SK-N-SH (cell line): ENCODE measurements at regions not wholly inside any gene's neighbourhood (a gene's known extent, or its start where the extent isn't known, plus 50 kb on each side); places are given as distances from the start of the nearest gene placed in this dataset.

Experiments
- CTCF ChIA-PET: fragments of 300-600, 350-600 bp; formaldehyde crosslinking; extraction: SDS; loops from one replicate; lab custom pipeline; 2021; lab: Yijun Ruan, JAX
- POLR2A ChIA-PET: fragments of 350-600 bp; sonication (Branson Sonifier 250); formaldehyde crosslinking; extraction: SDS; loops from one replicate; lab custom pipeline; 2020; ENCODE audit warnings: antibody characterized with exemption, inconsistent platforms; lab: Yijun Ruan, JAX
- DNase-seq: peaks from one replicate; pipeline ENCODE4 v3.0.0; 2012
- H2AFZ ChIP-seq: fragments of 200-600 bp; sonication (generic); 2 replicates; pipeline ENCODE4 v1.8.1; 2016; ENCODE audit warnings: antibody characterized with exemption, mild to moderate bottlenecking, low read depth
- H3F3A ChIP-seq: fragments of 200-600 bp; sonication (generic); replicated peaks from 2 replicates; pipeline ENCODE3; 2016; ENCODE audit warnings: antibody characterized with exemption, mild to moderate bottlenecking; ENCODE audit not compliant: insufficient read depth
- H3K27ac ChIP-seq, 2 experiments: fragments of 200-500 bp in 1 of 2; fragments of 200-600 bp in 1 of 2; sonication (Bioruptor generic) in 1 of 2; sonication (generic), shearing (Covaris generic) in 1 of 2; 2 replicates each; pipeline versions ENCODE4 v1.5.1 to v1.6.1; 2014 to 2016; ENCODE audit warnings: low read depth in 2 of 2, inconsistent platforms in 1 of 2, low read length in 1 of 2, mild to moderate bottlenecking in 1 of 2, mixed read lengths in 1 of 2
- H3K27me3 ChIP-seq: fragments of 200-600 bp; sonication (generic), shearing (Covaris generic); 2 replicates; pipeline ENCODE4 v1.6.1; 2016; ENCODE audit warnings: mixed run types; ENCODE audit not compliant: insufficient read depth
- H3K36me3 ChIP-seq, 2 experiments: fragments of 200-500 bp in 1 of 2; fragments of 200-600 bp in 1 of 2; sonication (Bioruptor generic) in 1 of 2; sonication (generic) in 1 of 2; replicated peaks in 1 of 2; 2 replicates each; pipeline versions ENCODE3 to v1.5.1; 2014 to 2016; ENCODE audit warnings: low read length in 1 of 2, mild to moderate bottlenecking in 1 of 2; ENCODE audit not compliant: insufficient read depth in 2 of 2, control insufficient read depth in 1 of 2
- H3K4me1 ChIP-seq, 2 experiments: fragments of 200-500 bp in 1 of 2; fragments of 200-600 bp in 1 of 2; sonication (Bioruptor generic) in 1 of 2; sonication (generic), shearing (Covaris generic) in 1 of 2; 2 replicates each; pipeline versions ENCODE4 v1.5.1 to v1.6.1; 2014 to 2016; ENCODE audit warnings: low read depth in 1 of 2, low read length in 1 of 2, mixed run types in 1 of 2; ENCODE audit not compliant: insufficient read depth in 2 of 2, control insufficient read depth in 1 of 2
- H3K4me2 ChIP-seq: fragments of 200-600 bp; sonication (generic), shearing (Covaris generic); 2 replicates; pipeline ENCODE4 v1.6.1; 2017; ENCODE audit warnings: mixed run types
- H3K4me3 ChIP-seq, 2 experiments: fragments of 200-500 bp in 1 of 2; fragments of 200-600 bp in 1 of 2; sonication (Bioruptor generic) in 1 of 2; sonication (generic), shearing (Covaris generic) in 1 of 2; 2 replicates each; pipeline versions ENCODE4 v1.5.1 to v1.8.1; 2014 to 2016; ENCODE audit warnings: low read depth in 2 of 2, inconsistent platforms in 1 of 2, low read length in 1 of 2, mild to moderate bottlenecking in 1 of 2, mixed read lengths in 1 of 2, moderate library complexity in 1 of 2
- H3K79me2 ChIP-seq: fragments of 200-600 bp; sonication (generic); 2 replicates; pipeline ENCODE4 v1.8.1; 2017; ENCODE audit warnings: mild to moderate bottlenecking; ENCODE audit not compliant: insufficient read depth
- H3K9ac ChIP-seq: fragments of 200-600 bp; sonication (generic); 2 replicates; pipeline ENCODE4 v1.6.1; 2017; ENCODE audit warnings: mixed run types
- H3K9me2 ChIP-seq: fragments of 200-600 bp; sonication (generic); 2 replicates; pipeline ENCODE4 v1.6.1; 2017; ENCODE audit warnings: mixed run types
- H3K9me3 ChIP-seq: fragments of 200-600 bp; sonication (generic); 2 replicates; pipeline ENCODE4 v1.6.1; 2017; ENCODE audit warnings: mixed run types, mild to moderate bottlenecking, moderate library complexity
- H4K20me1 ChIP-seq: fragments of 200-600 bp; sonication (generic); 2 replicates; pipeline ENCODE4 v1.6.1; 2017; ENCODE audit warnings: mild to moderate bottlenecking, mixed run types; ENCODE audit not compliant: insufficient read depth
- CHD2 ChIP-seq: fragments of 150-350 bp; IDR thresholded peaks from 2 replicates; pipeline ENCODE4 v1.6.1; 2018; ENCODE audit warnings: low read length; ENCODE audit not compliant: partially characterized antibody
- CTCF ChIP-seq: fragments of 200-600 bp; sonication (generic); IDR thresholded peaks from 2 replicates; pipeline ENCODE4 v1.6.1; 2017; ENCODE audit warnings: antibody characterized with exemption, mild to moderate bottlenecking, moderate library complexity
- ELF1 ChIP-seq: IDR thresholded peaks from 2 replicates; pipeline ENCODE4 v1.4.0; 2012
- EP300 ChIP-seq, 2 experiments: IDR thresholded peaks; 2 replicates each; pipeline versions ENCODE4 v1.4.0 to v1.6.1; 2012; ENCODE audit warnings: borderline replicate concordance in 1 of 2, low read depth in 1 of 2, low read length in 1 of 2
- EZH2phosphoT487 ChIP-seq: fragments of 200-600 bp; sonication (generic); IDR thresholded peaks from 2 replicates; pipeline ENCODE4 v1.6.1; 2017; ENCODE audit warnings: low read depth, mixed run types, mild to moderate bottlenecking, antibody characterized with exemption, moderate library complexity, borderline replicate concordance
- FOSL2 ChIP-seq: IDR thresholded peaks from 2 replicates; pipeline ENCODE4 v1.4.0; 2012; ENCODE audit warnings: low read depth, mild to moderate bottlenecking, moderate library complexity, borderline replicate concordance
- GABPA ChIP-seq: IDR thresholded peaks from 2 replicates; pipeline ENCODE4 v1.4.0; 2012; ENCODE audit warnings: low read depth, mild to moderate bottlenecking
- IRF3 ChIP-seq: fragments of 150-350 bp; IDR thresholded peaks from 2 replicates; pipeline ENCODE4 v1.6.1; 2016; ENCODE audit warnings: mild to moderate bottlenecking, low read depth, low read length
- MAX ChIP-seq: IDR thresholded peaks from 2 replicates; pipeline ENCODE4 v1.4.0; 2012; ENCODE audit warnings: low read depth
- MEF2A ChIP-seq: IDR thresholded peaks from 2 replicates; pipeline ENCODE4 v1.4.0; 2012; ENCODE audit warnings: low read depth, borderline replicate concordance
- MXI1 ChIP-seq: IDR thresholded peaks from 2 replicates; pipeline ENCODE4 v1.6.1; 2012; ENCODE audit warnings: mild to moderate bottlenecking, low read depth, low read length, improper control_type of control experiment
- NFIC ChIP-seq: IDR thresholded peaks from 2 replicates; pipeline ENCODE4 v1.4.0; 2012; ENCODE audit warnings: borderline replicate concordance
- PBX3 ChIP-seq: IDR thresholded peaks from 2 replicates; pipeline ENCODE4; 2012
- POLR2AphosphoS5 ChIP-seq: IDR thresholded peaks from 2 replicates; pipeline ENCODE4 v1.6.1; 2012; ENCODE audit warnings: low read depth, low read length
- RAD21 ChIP-seq: IDR thresholded peaks from 2 replicates; pipeline ENCODE4 v1.6.1; 2012; ENCODE audit warnings: mild to moderate bottlenecking, low read length
- RCOR1 ChIP-seq: fragments of 150-350 bp; IDR thresholded peaks from 2 replicates; pipeline ENCODE4 v1.6.1; 2017; ENCODE audit warnings: antibody characterized with exemption, low read length
- RFX5 ChIP-seq: IDR thresholded peaks from 2 replicates; pipeline ENCODE4 v1.6.1; 2012; ENCODE audit warnings: mild to moderate bottlenecking, improper control_type of control experiment, low read length
- SIN3A ChIP-seq: IDR thresholded peaks from 2 replicates; pipeline ENCODE4 v1.6.1; 2012; ENCODE audit warnings: low read depth, mild to moderate bottlenecking, low read length, moderate library complexity, borderline replicate concordance
- SMC3 ChIP-seq: IDR thresholded peaks from 2 replicates; pipeline ENCODE4 v1.6.1; 2012; ENCODE audit warnings: low read depth, low read length, improper control_type of control experiment
- TCF12 ChIP-seq: IDR thresholded peaks from 2 replicates; pipeline ENCODE4 v1.4.0; 2012
- WGBS: methylation state at CpG from one replicate; pipeline ENCODE4 v1.1.6; 2017; ENCODE audit warnings: low lambda C conversion rate; 5-methylcytosine and 5-hydroxymethylcytosine counted together
- TF ChIP-seq, protein P1 (sequence below): fragments of 150-350 bp; IDR thresholded peaks from 2 replicates; pipeline ENCODE4 v1.6.1; 2017; ENCODE audit warnings: antibody characterized with exemption, low read length, low read depth, borderline replicate concordance
- TF ChIP-seq, protein P2 (sequence below): IDR thresholded peaks from 2 replicates; pipeline ENCODE4 v1.4.0; 2012; ENCODE audit warnings: low read depth, borderline replicate concordance

DNA sequence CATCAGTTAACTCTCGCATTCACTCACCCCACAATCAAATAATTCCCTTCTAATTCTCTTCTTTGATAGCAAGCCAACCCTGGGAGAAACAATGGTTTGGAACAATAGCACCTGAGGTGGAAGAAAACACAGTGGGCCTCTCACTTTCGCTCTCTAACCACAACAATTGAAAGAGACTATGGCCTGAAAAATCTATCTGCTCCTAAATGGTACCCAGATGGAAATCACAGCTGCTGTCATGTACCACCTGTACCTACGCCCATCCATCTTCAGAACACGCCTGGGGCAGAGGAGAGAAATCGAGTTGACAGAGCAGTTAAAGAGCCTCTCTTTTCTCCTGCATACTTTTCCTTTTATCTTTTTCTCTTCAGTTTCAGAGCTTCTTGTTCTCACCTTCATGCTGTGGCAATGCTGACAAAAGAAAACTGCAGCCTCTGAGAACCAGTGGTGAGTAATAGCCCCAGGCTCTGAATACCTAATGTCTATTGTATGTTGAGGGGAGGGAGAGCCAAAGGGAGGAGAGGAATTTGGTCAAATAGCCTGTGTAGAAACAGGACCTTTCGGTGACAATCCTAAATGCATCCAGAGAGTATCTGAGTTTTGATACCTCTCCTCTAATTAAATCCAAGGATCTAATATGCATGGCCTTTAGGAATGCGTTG is 57.7 kb downstream of the ZC3H11B start:
- no peaks in the 10 kb centered on the region for H3K36me3 ChIP-seq
- H3K4me3 ChIP-seq = no peak overlapping the region
- H3K4me1 ChIP-seq = 0 out of 4 replicates have a peak, but pooled peaks cover 0 to 4% of the 10 kb centered on the region in 2 experiments
- no peaks in the 10 kb centered on the region for H3K9me2 ChIP-seq
- H3K27ac ChIP-seq = peak overlapping the region in 1 of 2 experiments; percentile 37; a peak in 1 of 4 replicates
- no peak overlapping the region for H3K9ac ChIP-seq
- POLR2A ChIA-PET = no interaction called here
- no peaks in the 10 kb centered on the region for H4K20me1 ChIP-seq
- 0 out of 2 replicates have a peak overlapping the region, but pooled peaks have one; percentile 42 for H2AFZ ChIP-seq
- DNase-seq = no peak
- H3K79me2 ChIP-seq = no peaks in the 10 kb centered on the region
- 87% methylated on average over 7 of the region's 7 CpGs for WGBS
- CTCF ChIA-PET = interaction anchor here (1.0 to 4.0 kb wide), 3 partner anchors 12 to 20 kb away, joined by 3 to 22 read pairs (median 4); no protein-coding TSS in a partner anchor
- H3K27me3 ChIP-seq = no peaks in the 10 kb centered on the region
- H3K4me2 ChIP-seq = 0 out of 2 replicates have a peak overlapping the region, but pooled peaks have one; percentile 27
- H3K9me3 ChIP-seq = no peaks in the 10 kb centered on the region
- H3F3A ChIP-seq = no peaks in the 10 kb centered on the region
- TF ChIP-seq EP300 (IDR thresholded peaks at IDR 0.05; ENCODE audit: borderline replicate concordance in 1 of 2, low read depth in 1 of 2, low read length in 1 of 2) = no peak
- no peak for TF ChIP-seq CHD2
- TF ChIP-seq NFIC = 0 out of 2 replicates have a peak, but pooled peaks have one; percentile 3
- TF ChIP-seq MEF2A = no peak
- no peak for TF ChIP-seq TCF12
- no peak for TF ChIP-seq SMC3
- no peak for TF ChIP-seq SIN3A
- TF ChIP-seq MAX = 0 out of 2 replicates have a peak, but pooled peaks have one; percentile 12
- no peak for TF ChIP-seq ELF1
- no peak for TF ChIP-seq IRF3
- TF ChIP-seq CTCF = no peak
- TF ChIP-seq MXI1 = no peak
- no peak for TF ChIP-seq PBX3
- TF ChIP-seq EZH2phosphoT487 = no peak
- TF ChIP-seq, protein P1, sequence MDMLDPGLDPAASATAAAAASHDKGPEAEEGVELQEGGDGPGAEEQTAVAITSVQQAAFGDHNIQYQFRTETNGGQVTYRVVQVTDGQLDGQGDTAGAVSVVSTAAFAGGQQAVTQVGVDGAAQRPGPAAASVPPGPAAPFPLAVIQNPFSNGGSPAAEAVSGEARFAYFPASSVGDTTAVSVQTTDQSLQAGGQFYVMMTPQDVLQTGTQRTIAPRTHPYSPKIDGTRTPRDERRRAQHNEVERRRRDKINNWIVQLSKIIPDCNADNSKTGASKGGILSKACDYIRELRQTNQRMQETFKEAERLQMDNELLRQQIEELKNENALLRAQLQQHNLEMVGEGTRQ = no peak
- TF ChIP-seq, protein P2, sequence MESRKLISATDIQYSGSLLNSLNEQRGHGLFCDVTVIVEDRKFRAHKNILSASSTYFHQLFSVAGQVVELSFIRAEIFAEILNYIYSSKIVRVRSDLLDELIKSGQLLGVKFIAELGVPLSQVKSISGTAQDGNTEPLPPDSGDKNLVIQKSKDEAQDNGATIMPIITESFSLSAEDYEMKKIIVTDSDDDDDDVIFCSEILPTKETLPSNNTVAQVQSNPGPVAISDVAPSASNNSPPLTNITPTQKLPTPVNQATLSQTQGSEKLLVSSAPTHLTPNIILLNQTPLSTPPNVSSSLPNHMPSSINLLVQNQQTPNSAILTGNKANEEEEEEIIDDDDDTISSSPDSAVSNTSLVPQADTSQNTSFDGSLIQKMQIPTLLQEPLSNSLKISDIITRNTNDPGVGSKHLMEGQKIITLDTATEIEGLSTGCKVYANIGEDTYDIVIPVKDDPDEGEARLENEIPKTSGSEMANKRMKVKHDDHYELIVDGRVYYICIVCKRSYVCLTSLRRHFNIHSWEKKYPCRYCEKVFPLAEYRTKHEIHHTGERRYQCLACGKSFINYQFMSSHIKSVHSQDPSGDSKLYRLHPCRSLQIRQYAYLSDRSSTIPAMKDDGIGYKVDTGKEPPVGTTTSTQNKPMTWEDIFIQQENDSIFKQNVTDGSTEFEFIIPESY = no peak
- TF ChIP-seq GABPA = no peak
- peak; percentile 51; the same call in 1 of the 2 replicates for TF ChIP-seq FOSL2
- no peak for TF ChIP-seq RAD21
- no peak for TF ChIP-seq POLR2AphosphoS5
- TF ChIP-seq RFX5 = no peak
- TF ChIP-seq RCOR1 = no peak
